Fibroblast of skin of left biceps (primary cell): ENCODE measurements at regions not wholly inside any gene's neighbourhood (a gene's known extent, or its start where the extent isn't known, plus 50 kb on each side); places are given as distances from the start of the nearest gene placed in this dataset.
"Not testable (repeated sequence)": the region's sequence is repeated elsewhere in the genome, so short reads cannot be mapped to it uniquely, and the experiment has no call there.

Source experiments
- DNase-seq, 2 experiments: peaks; one replicate each; pipeline ENCODE4 v3.0.0-alpha.2; 2013; ENCODE audit warnings: low read depth in 2 of 2

DNA sequence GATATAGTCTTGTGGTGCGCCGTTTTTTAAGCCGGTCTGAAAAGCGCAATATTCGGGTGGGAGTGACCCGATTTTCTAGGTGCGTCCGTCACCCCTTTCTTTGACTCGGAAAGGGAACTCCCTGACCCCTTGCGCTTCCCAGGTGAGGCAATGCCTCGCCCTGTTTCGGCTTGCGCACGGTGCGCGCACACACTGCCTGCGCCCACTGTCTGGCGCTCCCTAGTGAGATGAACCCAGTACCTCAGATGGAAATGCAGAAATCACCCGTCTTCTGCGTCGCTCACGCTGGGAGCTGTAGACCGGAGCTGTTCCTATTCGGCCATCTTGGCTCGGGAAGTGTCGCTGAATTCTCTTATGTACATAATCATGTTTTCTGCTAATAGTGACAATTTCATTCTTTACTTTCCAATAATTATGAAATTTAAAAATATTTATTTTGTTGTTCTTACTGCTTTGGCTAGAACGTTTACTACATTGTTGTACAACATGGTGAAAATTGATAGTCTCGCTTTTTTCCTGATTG, 61.2 kb upstream of the MINDY3 start:
- not testable (repeated sequence) for DNase-seq

DNA sequence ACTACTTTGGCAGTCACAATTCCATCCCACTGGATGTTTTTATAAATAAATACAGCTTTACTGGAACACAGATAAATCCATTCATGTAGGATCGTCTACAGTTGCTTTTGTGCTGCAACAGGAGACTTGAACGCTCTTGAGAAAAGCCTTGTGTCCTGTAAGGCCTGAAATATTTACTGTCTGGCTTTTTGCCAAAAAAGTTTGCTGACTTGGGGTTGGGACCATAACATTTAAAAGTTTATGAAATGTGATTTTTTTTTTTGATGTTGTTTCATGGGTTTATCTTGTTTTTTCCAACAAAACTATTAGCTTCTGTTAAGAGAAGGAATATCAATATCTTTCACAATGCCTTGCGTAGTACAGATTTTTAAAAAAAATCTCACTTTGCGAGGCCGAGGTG, 71.1 kb upstream of the MINDY3 start:
- no peak for DNase-seq

DNA sequence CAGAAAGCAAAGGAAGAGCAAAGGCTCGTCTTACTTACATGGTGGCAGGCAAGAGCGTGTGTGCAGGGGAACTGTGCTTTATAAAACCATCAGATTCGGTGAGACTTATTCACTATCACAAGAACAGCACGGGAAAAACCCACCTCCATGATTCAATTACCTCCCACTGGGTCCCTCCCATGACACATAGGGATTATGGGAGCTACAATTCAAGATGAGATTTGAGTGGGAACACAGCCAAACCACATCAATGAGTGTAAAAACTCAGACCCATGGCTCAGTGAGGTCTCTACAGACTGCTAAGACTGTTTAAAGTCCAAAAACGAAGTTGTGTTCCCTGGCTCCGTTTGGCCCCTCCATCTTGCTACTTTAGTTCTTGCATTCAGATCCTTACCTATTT, 79.2 kb upstream of the MINDY3 start:
- not testable (repeated sequence) for DNase-seq

DNA sequence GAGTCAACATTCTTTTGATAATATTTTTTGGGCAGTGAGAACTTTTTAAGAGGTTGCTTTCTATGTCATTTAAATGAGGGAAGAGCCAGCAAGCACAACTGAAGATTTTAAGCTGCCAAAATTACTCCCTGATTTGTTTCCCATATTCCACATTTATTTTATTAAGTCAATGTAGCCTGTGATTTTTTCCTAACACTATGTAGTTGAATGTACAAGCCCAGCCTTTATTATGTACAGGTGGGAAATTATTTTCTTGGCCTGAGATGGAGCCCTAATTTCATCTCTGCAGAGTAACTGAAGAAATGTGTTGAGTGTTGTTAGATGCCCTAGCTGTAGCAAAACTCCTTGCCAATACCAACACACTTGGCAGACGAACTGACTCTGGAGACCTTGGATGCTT, 83.1 kb upstream of the MINDY3 start:
- DNase-seq, result no peak

DNA sequence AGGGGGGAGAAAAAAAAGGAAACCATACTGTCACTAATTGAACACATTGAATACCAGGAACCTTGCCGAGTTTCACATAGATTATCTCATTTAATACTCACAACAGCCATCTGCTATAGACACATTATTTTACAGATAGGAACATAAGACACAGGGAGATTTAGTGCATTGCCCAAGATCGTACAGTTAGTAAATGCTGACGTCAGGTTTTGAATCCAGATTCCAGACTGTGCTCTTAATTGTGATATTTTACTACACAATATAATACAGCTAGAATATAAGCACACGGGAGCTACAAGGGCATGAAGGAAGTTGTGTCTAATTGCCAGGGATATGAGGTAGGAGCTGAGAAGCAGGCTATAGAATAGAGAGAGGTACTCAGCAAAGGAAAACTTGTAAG, 93.9 kb upstream of the MINDY3 start:
- no peak for DNase-seq

DNA sequence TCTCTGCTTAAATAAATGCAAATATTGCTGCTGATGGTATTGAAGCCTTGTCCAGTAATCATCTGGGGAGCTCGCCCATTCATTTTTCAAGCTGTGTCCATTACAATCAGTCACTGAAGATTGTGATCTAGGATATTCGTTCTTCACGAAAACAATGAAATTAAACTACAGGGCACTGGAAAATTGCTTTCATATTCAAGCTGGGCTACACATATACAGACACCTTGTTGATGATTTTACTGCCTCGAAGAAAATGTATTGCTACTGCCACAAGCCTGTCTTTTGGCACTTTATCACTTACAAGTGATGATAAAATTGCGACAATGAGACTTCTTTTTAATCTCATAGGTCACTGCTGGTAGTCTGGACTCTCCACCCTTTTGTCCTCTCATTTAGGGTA, 100.0 kb upstream of the MINDY3 start:
- no peak for DNase-seq

DNA sequence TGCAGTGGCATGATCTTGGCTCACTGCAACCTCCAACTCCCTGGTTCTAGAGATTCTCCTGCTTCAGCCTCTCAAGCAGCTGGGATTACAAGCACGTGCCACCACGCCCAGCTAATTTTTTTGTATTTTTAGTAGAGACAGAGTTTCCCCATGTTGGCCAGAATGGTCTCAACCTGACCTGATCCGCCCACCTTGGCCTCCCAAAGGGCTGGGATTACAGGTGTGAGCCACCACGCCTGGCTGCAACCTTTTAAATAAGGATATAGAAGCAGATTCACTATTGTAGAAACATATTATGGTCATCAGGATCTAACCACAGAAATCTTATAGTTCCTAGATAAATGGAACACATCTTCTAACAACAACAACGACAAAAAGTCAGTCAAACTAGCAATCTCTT, 112.4 kb upstream of the MINDY3 start:
- DNase-seq, result not testable (repeated sequence)

DNA sequence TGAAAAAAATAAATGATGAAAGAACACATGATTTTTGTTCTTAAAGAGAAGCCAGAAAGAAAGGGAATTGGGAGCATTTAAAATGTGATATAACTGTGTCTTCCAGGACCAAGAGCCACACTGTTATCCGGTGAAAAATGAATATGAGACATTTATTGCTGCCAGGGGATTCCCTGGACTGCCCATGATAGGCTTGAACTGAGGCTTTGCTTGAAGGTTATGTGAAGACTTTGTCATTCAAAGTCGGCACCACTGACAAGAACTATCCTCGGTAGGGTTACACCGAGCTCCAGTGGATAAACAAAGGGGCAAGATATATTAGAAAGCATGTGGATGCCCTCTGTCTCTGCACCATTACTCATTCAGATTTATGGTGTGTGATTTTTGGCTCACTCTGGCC, 125.4 kb upstream of the MINDY3 start:
- DNase-seq, result no peak

DNA sequence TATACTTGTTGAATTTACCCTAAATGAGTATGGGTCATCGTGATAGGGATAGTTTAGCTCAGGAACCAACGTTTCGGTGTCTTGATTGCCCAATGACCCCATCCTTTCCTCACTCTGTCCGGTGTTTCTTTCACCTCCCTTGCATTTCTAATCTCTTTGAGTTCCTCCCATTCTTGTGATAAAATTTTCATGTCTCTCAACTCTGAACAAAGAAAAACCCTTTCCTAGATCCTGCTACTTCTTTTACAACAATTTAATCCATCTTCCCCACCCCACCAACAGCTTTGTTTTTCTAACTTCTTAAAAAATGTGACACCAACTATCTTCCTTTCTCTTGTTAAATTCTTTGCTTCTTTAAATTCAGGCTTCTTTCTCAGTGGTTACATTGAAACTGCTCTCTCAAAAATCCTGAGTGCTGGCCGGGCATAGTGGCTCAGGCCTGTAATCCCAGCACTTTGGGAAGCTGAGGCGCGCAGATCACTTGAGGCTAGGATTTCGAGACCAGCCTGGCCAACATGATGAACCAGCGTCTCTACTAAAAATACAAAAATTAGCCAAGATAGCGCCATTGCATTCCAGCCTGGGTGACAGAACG, 130.3 kb upstream of the MINDY3 start:
- DNase-seq, result no peak

DNA sequence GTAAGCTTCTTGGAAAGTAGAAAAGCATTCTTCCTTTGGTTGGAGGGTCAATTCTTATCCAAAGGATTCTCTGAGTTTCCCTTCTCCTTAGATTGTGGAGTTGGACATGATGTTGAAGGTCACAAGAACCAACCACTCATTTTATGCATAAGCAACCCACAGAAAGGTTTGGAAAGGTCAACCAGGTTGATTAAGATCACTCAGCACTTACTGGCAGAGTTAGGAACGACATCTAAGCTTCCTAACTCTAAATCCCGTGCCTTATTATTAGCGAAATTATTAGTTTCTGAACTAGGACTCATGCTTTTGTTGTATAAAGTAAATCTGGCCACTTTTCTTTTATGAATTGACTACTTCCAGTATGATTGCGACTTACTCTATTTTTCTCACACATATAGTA, 137.0 kb upstream of the MINDY3 start:
- DNase-seq, result no peak

DNA sequence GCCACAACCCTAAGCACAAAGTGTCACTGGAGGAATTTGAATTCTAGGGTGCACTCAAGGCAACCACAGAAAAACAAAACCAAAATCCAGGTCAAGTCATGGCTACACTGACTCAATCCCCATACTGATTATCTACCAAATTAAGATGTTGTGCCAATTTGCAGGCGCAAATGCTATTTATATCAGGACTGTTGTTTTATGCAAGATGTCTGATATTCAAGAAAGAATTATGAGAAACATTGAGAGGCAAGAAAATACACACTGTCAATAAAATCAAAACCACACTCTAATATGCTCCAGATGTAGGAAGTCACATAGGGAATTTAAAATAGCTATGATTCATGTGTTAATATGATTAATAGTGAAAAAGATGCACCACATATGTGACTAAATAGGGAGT, 141.3 kb upstream of the MINDY3 start:
- DNase-seq, result no peak

DNA sequence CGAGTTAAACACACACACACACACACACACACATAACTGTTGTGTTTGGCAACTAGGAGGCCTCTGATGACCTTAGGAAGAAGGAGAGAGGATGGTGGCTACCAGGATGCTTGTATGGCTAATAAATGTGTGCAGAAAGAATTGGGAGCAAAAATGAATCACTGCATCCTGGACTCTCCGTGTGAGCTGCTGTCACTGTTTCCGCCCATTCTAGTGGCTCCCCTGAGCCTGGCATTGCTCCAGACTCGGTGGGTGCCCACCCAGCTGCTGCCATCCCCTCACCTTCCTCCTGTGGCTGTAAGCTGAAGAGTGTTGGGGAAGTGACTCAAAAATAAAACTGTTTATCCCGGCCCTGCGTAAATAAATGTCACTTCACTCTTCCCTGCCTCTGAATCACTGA, 149.5 kb upstream of the MINDY3 start:
- no peak for DNase-seq

DNA sequence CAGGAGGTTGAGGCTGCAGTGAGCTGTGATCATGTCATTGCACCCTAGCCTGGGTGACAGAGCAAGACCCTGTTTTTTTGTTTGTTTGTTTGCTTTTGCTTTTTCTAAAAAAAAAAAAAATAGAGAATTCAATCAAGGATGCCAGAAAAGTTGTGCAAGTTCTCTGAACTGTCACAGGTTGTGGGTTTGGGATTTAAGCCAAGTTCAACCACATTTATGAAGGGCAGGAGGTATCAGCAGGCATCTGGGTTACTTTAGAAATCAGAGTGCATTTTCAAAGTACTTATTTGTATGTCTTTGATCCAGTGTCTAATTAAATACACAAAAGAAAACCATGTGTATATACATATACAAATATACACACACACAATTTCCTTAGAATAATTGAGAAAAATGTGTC, 151.2 kb upstream of the MINDY3 start:
- no peak for DNase-seq

DNA sequence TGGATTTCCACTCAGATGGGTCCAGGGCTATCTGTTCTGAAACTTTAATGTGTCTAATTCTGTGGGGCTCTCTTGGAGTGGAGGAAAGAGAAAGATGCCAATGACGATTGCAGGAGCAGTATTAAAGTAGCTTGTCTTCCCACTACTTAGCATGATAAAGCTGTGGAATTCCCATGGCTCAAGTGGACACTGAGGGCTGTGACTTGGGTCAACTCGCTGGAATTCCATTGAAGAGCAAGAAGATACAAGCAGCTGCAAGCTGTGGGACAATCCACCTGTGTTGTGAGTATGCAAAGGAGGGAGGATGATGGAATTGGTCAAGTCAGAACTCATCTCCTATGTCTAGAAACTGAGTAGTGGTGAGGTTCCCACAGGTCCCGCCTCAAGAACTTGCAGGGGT, 154.2 kb upstream of the MINDY3 start:
- no peak for DNase-seq

DNA sequence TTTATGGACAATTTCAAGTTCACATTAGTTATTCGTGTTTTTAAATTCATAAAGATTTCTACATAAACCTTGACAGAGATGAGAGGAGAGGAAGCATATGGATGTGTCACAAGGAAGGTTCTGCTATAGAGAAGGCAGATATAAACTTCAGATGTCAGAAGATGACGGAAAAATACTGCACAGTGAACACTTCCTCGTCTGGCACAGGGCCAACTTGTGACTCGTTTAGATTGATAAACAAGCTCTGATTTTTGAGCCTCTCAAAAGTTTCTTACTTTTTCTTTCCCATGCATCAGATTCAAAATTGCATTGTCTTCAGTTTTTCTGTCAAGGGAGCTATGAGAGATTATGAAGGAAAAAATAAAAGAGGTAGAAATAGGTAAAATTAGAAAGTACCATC, 156.4 kb upstream of the MINDY3 start:
- DNase-seq, result no peak

DNA sequence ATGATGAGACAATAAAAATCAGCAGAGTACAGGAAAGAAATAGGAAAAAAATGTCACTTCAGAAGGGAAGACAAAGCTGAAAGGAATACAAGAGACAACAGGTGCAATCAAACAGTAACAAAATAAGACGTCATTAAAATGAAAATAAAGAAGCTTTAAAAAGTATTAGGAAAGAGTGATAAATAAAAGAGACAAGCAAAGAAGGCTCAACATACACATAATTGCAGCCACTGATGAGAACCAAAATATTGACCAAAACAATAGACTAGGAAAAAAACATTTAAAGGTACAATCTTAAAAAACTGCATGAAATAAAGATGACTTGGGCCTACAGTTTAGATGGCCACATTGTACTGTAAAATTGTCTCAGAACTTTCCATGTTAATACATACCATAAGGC, 160.5 kb upstream of the MINDY3 start:
- DNase-seq, result no peak

DNA sequence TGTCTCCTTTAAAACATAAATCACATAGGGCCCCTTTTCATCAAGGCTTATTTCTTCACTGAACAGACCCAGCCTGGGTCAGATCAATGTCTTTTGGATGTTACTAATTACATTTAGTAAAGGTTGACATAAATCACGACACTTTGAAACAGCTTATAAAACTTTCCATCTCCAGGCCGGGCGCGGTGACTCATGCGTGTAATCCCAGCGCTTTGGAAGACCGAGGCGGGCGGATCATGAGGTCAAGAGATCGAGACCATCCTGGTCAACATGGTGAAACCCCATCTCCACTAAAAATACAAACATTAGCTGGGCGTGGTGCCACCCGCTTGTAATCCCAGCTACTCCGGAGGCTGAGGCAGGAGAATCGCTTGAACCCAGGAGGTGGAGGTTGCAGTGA, 166.5 kb upstream of the MINDY3 start:
- not testable (repeated sequence) for DNase-seq

DNA sequence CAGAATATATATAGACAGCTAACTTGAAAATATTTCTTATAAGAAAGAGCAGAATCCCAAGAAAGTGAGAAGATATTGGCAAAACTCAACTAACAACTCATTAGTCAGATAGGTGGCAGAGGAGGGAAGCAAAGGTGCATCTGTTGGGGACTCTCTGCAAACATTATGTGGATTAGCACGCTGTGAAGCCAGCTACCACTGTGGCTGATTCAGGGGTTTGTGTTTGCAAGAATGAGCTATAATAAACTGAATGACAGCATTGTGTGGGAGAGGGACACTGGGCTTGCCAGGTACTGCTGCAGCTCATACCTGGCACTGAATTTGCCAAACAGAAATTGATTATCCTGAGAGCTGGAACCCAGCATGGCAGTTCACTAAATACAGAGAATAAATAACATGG, 170.3 kb upstream of the MINDY3 start:
- no peak for DNase-seq

DNA sequence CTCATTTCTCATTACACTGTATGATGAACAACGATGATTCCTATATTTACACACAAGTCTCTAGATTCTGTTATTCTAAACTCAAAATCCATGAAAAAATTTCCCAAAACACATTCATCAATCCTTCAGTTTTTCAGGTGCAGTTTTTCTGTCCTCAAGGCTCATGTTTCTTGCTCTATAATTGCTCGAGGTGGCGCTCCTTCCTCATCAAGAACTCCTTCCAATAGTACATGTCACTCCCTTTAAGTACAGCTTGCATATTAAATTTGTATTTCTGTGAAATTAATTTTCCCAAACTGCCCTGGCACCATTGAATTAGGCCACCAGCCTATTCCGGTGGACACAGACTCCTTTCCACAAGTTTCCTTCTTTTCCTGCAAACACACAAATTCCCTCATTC, 188.7 kb upstream of the MINDY3 start:
- DNase-seq, result no peak

DNA sequence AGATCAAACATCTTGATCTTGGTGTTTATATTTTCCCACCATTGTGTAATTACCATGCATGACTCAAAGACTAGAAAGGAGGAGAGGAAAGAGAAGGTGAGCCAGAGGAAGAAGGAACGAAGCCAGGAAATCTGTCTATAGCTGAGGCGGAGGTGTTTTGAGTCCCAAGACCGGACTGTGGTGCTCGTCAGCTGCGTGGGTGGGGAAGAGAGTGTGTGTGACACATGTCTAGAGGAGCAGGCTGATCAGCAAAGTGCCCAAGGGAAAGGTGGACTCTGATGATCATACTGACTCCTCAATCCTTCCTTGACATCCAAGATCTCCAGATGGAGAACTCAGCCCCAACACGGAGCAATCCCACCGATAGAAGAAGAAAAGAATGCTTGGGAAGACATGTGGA, 189.5 kb upstream of the MINDY3 start:
- no peak for DNase-seq

DNA sequence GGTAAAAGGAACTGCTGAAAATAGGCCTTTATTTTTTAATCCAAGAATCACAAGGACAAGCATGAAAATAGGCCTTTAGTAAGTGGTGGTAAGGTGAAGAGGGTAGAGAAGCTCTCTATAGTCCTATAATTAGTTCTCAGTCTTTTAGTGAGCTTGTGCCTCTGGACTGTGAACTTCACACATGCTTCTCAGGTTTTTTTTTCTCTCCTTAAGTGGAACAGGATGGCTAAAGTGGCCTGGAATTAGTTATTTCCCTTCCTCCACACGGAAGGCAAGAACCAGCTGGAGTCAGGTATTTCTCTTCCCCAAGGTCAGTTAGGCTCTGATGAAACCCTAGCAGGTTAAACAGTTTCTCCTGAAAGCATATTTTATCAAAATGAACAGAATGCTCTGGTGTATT, 203.0 kb upstream of the MINDY3 start:
- DNase-seq, result no peak

DNA sequence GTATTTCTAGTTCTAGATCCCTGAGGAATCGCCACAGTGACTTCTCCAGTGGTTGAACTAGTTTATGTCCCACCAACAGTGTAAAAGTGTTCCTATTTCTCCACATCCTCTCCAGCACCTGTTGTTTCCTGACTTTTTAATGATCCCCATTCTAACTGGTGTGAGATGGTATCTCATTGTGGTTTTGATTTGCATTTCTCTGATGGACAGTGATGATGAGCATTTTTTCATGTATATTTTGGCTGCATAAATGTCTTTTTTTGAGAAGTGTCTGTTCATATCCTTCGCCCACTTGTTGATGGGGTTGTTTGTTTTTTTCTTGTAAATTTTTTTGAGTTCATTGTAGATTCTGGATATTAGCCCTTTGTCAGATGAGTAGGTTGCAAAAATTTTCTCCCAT, 223.2 kb upstream of the MINDY3 start:
- DNase-seq, result not testable (repeated sequence)

DNA sequence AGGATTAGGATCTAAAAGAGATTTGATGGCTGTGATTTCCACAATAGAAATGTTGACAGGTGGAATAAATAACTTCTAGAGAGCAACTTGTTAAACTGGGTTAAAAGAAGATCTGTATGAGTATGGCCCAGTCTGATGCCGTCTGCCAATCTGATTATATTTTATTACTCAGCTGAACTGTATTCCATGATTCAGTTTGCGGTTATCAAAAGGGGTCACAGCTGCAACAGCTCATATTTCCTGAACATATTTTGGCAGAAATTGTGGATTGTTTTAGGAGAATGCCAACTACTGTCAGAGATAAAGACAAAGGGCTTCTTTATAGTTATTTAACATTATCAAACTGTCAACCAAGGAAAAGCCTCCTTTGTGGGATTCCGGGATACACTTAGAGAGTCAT, 244.8 kb upstream of the MINDY3 start:
- no peak for DNase-seq
